Activated CD8-positive, alpha-beta memory T cell treated with anti-CD3 and anti-CD28 coated beads, Interleukin-2, amount 50 U/mL, for 1 hour (primary cell): ENCODE measurements at regions not wholly inside any gene's neighbourhood (a gene's known extent, or its start where the extent isn't known, plus 50 kb on each side); places are given as distances from the start of the nearest gene placed in this dataset.
"Not testable (repeated sequence)": the region's sequence is repeated elsewhere in the genome, so short reads cannot be mapped to it uniquely, and the experiment has no call there.

Experiments used
- DNase-seq: peaks from one replicate; pipeline ENCODE4 v3.0.0-alpha.2; 2020; ENCODE audit errors: extremely low read depth

DNA sequence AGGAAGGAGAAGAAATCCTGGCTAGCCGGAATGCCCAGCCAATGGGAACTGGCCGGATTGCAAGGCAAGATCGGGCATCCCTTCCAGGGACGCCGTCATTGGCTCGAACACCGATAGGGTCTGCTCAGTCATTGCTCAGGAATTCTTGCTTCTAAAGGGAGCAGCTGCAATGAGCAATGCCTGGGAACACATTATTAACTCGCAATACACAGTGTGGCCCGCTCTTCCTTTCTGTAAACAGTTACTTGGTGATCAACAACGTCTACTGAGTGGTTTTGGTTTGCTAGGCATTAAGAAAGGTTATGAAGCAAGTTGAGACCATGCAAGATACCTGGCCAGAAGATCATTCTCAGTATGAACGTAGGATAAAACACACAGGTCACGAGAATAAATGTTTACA, 165.4 kb upstream of the CITED2 start:
- no peak for DNase-seq

DNA sequence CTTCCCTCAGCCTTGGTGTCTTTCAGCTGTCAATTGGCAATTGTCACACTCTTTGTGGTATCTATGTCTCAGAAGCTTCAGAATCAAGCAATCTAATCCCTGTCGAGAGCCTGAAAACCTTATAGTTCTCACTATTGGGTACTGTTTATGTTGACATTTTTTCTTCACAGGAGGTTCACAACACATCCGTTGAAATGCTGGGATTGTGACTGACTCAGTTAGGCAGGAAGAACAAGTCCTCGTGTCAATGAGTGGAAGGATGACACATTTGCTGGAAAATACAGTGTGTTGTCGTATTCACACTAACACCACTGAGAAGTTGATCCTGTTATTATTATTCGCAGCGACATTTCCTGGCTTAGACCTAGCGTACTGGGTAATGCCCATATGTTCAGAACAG, 163.9 kb upstream of the CITED2 start:
- DNase-seq, result no peak

DNA sequence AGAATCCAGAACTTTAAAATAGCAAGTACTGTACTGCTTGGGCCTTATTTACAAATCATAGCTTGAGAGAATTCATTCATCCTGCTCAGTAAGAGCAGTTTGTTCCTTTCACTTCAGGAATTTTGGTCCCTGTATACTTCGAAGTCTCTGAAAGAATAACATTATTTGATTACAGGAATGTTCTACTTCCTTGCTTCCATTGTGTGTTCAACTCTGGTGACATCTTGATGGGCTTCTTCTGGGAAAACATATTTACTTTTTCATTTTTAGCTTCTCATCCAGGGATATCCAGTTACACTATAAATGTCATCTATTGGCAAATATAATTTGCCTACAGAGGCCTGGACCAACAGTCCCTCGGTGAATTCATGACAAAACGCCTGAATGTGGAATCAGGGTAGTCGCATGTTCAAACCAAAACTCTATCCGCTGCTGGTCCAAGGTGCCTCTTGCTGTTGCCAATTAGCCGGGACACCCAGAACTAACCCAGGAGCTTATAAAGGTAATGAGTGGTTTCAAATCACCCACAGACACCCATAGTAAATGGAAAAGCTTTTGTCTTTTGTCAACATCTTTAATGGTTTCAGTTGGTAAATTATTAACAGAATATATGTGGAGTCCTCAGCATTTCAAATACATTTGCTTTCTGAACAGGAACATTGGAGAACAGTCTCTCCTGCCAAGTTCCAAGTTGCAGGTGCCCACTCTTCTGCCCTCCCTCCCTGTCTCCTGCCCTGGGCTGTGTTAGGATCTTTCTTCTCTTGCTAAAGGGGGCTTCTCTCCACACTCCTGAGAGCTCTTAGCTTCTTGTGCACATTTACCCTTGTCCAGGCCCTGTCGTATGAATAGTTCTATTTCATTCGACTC, 162.5 kb upstream of the CITED2 start:
- no peak for DNase-seq

DNA sequence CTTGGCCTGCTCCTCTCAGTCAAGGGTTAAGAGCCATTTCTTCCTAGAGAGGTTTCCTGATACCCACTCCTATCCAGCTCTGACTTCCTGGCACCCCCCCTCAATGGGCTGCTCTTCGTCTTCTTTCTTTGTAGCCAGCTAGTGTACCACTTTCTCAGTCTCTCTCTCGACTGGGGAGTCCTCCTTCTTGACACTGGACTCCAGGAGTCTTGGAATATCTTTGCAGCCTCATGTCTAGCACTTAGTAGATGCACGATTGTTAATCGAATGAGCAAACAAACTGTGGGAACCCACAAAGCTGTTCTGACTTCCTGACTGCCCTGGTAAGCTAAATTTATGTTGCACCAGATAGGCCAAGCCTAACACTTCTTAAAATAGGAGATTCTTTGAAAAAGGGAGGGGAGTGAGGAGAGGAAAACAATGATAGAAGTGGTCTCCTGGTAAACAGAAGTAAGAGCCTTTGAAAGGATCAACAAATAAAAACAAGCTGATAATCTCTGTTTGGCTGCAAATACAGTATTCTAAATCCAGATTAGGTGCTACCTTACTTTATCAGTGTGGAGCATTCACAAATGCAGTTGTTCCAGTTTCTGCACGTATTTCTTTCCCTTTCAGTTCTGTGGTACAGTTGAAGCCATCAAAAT, 160.1 kb upstream of the CITED2 start:
- DNase-seq, result no peak

DNA sequence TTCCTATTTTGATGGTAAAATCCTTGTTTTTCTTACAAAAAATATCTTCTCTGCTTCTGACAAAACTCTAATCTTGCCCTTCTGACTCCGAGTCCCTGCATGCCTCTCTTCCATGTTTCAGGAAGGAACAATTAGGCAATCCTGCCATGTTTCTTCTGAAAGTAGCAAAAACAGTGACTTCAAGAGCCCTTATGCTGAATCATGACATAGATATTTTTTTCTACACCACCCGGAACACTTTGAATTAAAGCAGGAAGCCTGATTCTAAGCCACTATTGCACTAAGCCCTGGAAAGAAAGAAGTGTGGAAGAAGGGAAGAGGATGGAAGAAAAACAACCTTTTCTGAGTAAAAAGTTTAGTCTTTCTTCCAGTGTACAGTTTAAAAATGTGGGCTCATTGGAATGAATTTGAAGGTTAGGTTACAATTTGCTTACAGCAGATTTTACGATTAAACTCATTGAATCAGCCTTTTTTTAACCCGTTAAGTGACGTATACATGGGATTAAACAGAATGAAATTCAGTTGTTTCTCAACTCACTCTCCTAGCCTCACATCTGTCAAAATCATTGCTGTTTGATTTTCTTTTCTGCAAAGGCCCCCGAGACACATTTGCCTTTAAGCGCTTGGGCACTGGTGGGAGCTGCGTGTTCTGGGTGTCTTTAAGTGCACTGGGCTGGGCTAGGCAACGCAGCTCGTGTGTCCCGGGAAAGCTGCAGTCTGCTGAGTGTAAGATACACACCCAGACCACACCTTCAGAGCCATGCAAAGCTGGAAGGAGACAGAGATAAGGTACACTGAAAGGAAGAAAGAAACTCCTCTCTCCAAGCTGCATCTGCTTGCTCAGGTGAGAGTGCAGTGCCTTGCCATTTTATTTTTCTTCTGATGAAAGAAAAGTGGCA, 159.4 kb upstream of the CITED2 start:
- DNase-seq, result no peak

DNA sequence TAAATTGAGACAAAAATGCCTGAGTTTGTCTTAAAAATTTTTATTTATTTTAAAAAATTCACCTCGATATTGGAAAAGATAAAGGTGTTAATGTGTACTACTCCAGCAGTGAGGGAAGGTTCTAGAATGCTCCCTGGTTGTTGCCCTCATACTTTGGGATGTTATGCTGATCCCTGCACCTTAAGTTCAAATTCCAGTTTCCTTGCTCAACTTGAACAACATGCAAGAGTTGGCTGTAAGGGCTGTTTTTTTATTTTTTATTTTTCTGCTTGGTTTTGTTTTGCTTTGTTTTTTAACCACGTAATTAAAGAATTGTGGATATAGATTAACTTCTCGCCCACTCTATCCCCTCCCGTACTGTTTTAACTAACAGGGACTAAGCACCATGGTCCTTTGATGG, 158.7 kb upstream of the CITED2 start:
- DNase-seq, result no peak

GRCh38 chr6:139531148-139532115, 157.0 kb upstream of the CITED2 start:
- peak; percentile 17 for DNase-seq

DNA sequence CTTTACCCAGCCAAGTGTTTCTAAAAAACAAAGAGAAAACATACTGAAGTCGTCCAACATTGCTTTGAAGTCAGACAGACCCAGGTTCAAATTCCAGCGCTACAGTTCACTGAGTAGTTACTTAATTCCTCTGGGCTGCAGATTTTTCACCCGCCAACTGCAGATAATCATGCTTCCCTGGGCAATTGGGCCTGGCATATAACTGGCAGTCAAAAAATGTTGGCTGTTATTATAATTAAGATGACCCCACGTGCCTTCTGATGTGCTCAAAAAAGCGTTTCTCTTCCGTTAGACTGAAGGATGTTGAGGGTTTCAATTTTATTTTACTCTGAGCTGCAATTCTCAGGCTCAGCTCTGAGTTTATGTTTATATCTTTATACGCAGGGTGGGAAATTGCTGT, 156.1 kb upstream of the CITED2 start:
- no peak for DNase-seq

- no peak for DNase-seq
Measured at GRCh38 chr6:139529420-139529819, 155.0 kb upstream of the CITED2 start.

DNA sequence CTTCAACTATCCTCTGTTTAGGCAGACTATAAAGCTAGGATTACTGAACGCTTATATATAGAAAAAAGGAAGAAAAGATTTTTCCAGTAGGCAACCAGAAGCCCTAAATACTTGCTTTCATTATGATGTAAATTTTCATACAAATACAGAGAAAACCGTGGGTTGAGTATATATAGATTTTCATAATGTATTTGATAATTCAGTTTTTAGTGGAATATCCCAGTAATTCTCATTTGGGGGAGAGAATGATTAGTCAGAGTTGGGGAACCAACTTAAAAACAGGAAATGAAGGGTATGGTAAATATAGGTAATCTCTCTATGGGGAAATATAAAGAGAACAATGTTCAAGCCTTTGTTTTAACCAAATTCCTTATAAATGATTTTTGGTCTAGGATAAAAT, 154.0 kb upstream of the CITED2 start:
- DNase-seq, result no peak

DNA sequence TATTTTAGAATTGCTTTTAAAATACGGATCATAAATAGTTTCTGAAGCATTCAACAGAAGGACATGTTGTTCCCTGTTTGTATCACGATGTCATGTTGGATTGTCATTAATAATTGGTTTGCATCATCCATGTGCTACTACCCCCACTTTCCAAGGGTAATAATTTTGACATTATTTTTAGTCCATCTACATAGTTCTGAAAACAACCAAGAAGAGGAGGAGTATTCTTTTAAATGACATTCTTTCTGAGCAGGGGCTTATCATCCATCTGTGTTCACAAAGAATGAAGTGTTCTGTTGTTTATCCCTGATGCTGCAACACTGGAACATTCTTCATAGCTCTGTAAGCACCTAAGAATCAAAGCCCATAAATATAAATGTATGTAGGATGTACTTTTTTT, 151.0 kb upstream of the CITED2 start:
- no peak for DNase-seq

GRCh38 chr6:139523986-139524385, 149.5 kb upstream of the CITED2 start:
- DNase-seq, result no peak

GRCh38 chr6:139522511-139523220, 148.2 kb upstream of the CITED2 start:
- no peak for DNase-seq

DNA sequence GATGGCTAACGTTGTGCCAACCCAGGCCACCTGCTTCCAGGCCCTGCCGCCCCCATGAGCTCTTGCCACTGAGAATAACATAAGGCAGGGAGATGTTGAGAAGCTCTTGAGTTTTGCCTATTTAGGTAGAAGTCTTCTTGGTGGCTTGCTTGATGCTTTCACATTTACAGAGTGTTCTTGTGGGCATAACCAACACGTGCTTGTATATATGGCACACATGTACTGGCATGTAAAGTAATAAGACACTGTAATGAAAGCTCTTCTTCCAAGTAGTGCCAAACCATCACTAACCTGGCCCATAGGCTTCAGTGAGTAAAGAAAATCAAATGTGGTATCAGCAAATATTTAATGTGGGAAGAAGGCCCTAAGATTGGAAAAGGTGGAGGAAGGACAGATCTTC, 146.9 kb upstream of the CITED2 start:
- DNase-seq, result no peak

DNA sequence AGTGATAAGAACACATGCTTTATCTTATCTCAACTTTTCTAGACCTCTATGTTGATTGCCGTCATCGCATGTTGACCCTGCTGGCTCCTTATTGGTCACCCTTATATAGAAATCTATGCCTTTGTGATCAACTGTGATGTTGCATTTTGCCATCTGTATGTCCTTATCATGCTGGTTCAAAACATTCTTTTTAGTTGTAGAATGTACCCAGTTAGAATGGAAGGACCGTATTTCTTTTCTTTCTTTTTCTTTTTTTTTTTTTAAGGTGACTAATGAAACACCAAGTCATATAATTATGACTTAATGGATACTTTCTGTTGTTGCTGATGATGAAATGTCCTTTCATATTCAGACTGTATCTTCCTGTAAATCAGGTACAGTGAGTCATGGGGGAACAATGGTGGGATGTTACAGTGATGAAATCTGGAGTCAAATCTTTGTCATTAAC, 145.9 kb upstream of the CITED2 start:
- DNase-seq, result no peak

GRCh38 chr6:139519571-139520031, 145.2 kb upstream of the CITED2 start:
- no peak for DNase-seq

- no peak for DNase-seq
Measured at GRCh38 chr6:139519097-139519496, 144.6 kb upstream of the CITED2 start.

DNA sequence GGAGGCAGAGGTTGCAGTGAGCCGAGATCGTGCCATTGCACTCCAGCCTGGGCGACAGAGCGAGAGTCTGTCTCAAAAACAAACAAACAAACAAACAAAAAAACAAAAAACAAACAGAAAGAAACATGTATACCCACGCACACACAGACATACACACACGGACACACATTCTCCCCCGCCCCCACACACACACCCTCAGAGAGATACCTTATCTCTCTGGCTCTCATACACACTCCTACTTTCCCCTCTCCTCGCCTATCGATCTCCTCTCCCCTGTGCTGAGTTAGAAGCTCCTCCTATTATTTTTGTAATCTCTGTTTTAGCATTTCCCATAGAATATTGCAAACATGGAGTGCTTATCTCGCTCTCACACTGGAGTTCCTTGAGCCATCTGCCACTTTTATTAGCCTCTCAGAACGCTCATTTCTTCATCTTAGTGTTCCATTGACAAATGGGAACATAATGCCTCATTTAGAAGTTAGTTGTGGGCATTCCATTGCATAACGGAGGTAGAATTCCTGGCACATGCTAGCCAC, 144.2 kb upstream of the CITED2 start:
- DNase-seq, result no peak

- DNase-seq, result not testable (repeated sequence)
Measured at GRCh38 chr6:139517998-139518555, 143.6 kb upstream of the CITED2 start.

DNA sequence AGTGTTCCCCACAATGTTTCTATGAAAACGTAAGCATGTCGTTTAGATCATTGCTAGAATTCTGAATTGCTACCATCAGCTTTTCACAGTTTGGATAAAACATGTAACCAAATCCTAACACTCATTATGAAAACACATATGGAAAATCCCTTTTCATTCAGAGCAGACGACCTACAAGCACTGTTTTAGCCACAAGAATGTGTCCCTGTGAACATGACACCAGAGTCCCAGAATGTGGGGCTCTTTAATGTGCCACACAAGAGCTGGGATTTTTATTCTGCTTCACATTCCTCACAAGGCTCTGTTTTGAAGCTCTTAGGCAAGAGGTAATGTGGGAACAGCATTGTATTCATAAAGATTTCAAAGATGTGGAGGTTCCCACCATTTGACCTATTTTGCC, 141.1 kb upstream of the CITED2 start:
- no peak for DNase-seq
